Endothelial cell of umbilical vein (primary cell): ENCODE measurements at regions not wholly inside any gene's neighbourhood (a gene's known extent, or its start where the extent isn't known, plus 50 kb on each side); places are given as distances from the start of the nearest gene placed in this dataset.

ENCODE experiments used
- BruUV-seq: library from RNA; stranded (reverse); fragments of 400-500 nt; replicated peaks from 2 replicates; lab custom pipeline; 2021; lab: Mats Ljungman, UMichigan
- CTCF ChIA-PET: fragments of 300-600, 350-600 bp; sonication (Branson Sonifier 250); formaldehyde crosslinking; loops from one replicate; lab custom pipeline; 2021; ENCODE audit warnings: antibody characterized with exemption, inconsistent platforms; lab: Charles Lee
- POLR2A ChIA-PET: fragments of 300-600, 350-600 bp; sonication (Branson Sonifier 250); formaldehyde crosslinking; loops from one replicate; lab custom pipeline; 2021; ENCODE audit warnings: antibody characterized with exemption, inconsistent platforms; lab: Charles Lee
- DNase-seq: peaks from one replicate; pipeline ENCODE4 v3.0.0-alpha.2; 2011; ENCODE audit warnings: low read depth, low spot score
- FAIRE-seq: peaks from 2 replicates; lab custom pipeline; 2011; peaks lifted over from hg19 to GRCh38; lab: Jason Lieb, UNC
- H2AFZ ChIP-seq: 2 replicates; pipeline ENCODE4 v1.6.0; 2012; ENCODE audit warnings: low read depth, low read length, control low read depth, inconsistent platforms
- H3K27ac ChIP-seq: 2 replicates; pipeline ENCODE4 v1.5.1; 2011; ENCODE audit warnings: low read depth, mild to moderate bottlenecking, control low read depth, low read length, moderate library complexity; ENCODE audit not compliant: insufficient read depth
- H3K27me3 ChIP-seq, 2 experiments: 2 replicates each; pipeline versions ENCODE4 v1.6.0 to v1.6.1; 2011; ENCODE audit warnings: low read length in 2 of 2, mixed read lengths in 1 of 2; ENCODE audit not compliant: control insufficient read depth in 2 of 2, insufficient read depth in 2 of 2
- H3K36me3 ChIP-seq, 2 experiments: 2 replicates in 1 of 2; 3 replicates in 1 of 2; pipeline ENCODE4 v1.5.1; 2011; ENCODE audit warnings: low read length in 2 of 2, mild to moderate bottlenecking in 1 of 2, moderate library complexity in 1 of 2; ENCODE audit not compliant: control insufficient read depth in 2 of 2, insufficient read depth in 2 of 2; ENCODE audit errors: extremely low read depth in 1 of 2
- H3K4me1 ChIP-seq: 3 replicates; pipeline ENCODE4 v1.5.1; 2011; ENCODE audit warnings: mild to moderate bottlenecking, low read length; ENCODE audit not compliant: control insufficient read depth, insufficient read depth; ENCODE audit errors: extremely low read depth
- H3K4me2 ChIP-seq: 2 replicates; pipeline ENCODE4 v1.6.1; 2011; ENCODE audit warnings: low read length, control low read depth, mixed read lengths; ENCODE audit not compliant: insufficient read depth
- H3K4me3 ChIP-seq, 3 experiments: fragments of 200-600 bp in 1 of 3; sonication (generic), shearing (Covaris generic) in 1 of 3; replicated peaks in 1 of 3; 2 replicates each; pipeline ENCODE4 v1.5.1; 2011 to 2016; ENCODE audit warnings: control low read depth in 3 of 3, low read length in 3 of 3, mild to moderate bottlenecking in 2 of 3, inconsistent platforms in 1 of 3, low read depth in 1 of 3, moderate library complexity in 1 of 3; ENCODE audit not compliant: insufficient read depth in 1 of 3
- H3K79me2 ChIP-seq: 2 replicates; pipeline ENCODE4 v1.6.0; 2012; ENCODE audit warnings: low read length, inconsistent platforms; ENCODE audit not compliant: control insufficient read depth, insufficient read depth
- H3K9ac ChIP-seq: replicated peaks from 2 replicates; pipeline ENCODE3; 2011; ENCODE audit warnings: low read length, control low read depth; ENCODE audit not compliant: insufficient read depth; ENCODE audit errors: extremely low read depth
- H3K9me1 ChIP-seq: replicated peaks from 3 replicates; pipeline ENCODE4 v1.6.0; 2011; ENCODE audit warnings: mild to moderate bottlenecking, low read length; ENCODE audit not compliant: control insufficient read depth, insufficient read depth; ENCODE audit errors: extremely low read depth
- H3K9me3 ChIP-seq: replicated peaks from 2 replicates; pipeline ENCODE4 v1.5.1; 2012; ENCODE audit warnings: low read length, inconsistent platforms; ENCODE audit not compliant: control insufficient read depth, insufficient read depth
- H4K20me1 ChIP-seq: replicated peaks from 2 replicates; pipeline ENCODE3; 2011; ENCODE audit warnings: mild to moderate bottlenecking, low read length; ENCODE audit not compliant: control insufficient read depth, insufficient read depth; ENCODE audit errors: extremely low read depth
- CTCF ChIP-seq, 2 donors: IDR thresholded peaks; 1 replicate in 1 of 2; 2 replicates in 1 of 2; pipeline ENCODE4 v1.5.1; 2011; ENCODE audit warnings: low read length in 2 of 2, mild to moderate bottlenecking in 2 of 2, moderate library complexity in 2 of 2, control low read depth in 1 of 2, inconsistent platforms in 1 of 2, low read depth in 1 of 2; ENCODE audit not compliant: insufficient read depth in 1 of 2; ENCODE audit errors: extremely low read depth in 1 of 2
- EZH2 ChIP-seq: IDR thresholded peaks from 2 replicates; pipeline ENCODE4 v1.6.1; 2012; ENCODE audit warnings: borderline replicate concordance, low read depth, mild to moderate bottlenecking, moderate library complexity, low read length, inconsistent platforms; ENCODE audit not compliant: severe bottlenecking
- FOS ChIP-seq: IDR thresholded peaks from 2 replicates; pipeline ENCODE4 v1.6.1; 2011; ENCODE audit warnings: mild to moderate bottlenecking, low read length, moderate library complexity, borderline replicate concordance; ENCODE audit not compliant: insufficient read depth
- GATA2 ChIP-seq: IDR thresholded peaks from 2 replicates; pipeline ENCODE4 v1.7.0; 2011; ENCODE audit warnings: low read depth, mild to moderate bottlenecking, moderate library complexity, mixed read lengths, low read length; ENCODE audit not compliant: insufficient read length, insufficient read depth
- JUN ChIP-seq: IDR thresholded peaks from 2 replicates; pipeline ENCODE4 v1.6.1; 2011; ENCODE audit warnings: borderline replicate concordance, low read depth; ENCODE audit not compliant: insufficient read length, insufficient read depth
- MYC ChIP-seq: IDR thresholded peaks from one replicate; pipeline ENCODE4 v1.6.1; 2011; ENCODE audit warnings: mild to moderate bottlenecking, low read depth, low read length
- POLR2A ChIP-seq: IDR thresholded peaks from 2 replicates; pipeline ENCODE4 v1.6.1; 2012; ENCODE audit warnings: low read depth, mild to moderate bottlenecking, control low read depth, low read length
- POLR2AphosphoS5 ChIP-seq: IDR thresholded peaks from 2 replicates; pipeline ENCODE4 v1.6.1; 2012; ENCODE audit warnings: low read depth, mild to moderate bottlenecking, control low read depth, low read length, moderate library complexity; ENCODE audit not compliant: insufficient read depth
- dilution Hi-C: fragments of 300-500 bp; cut with MboI; formaldehyde crosslinking; loops from one replicate; pipeline ENCODE4 v1.15.0; 2019; ENCODE audit warnings: low sequenced_read_pairs; ENCODE audit not compliant: extremely low pct_ligation_motif_present
- intact Hi-C: fragments of 100-400 bp; cut with micrococcal nuclease; formaldehyde crosslinking; loops from one replicate; pipeline ENCODE4 v1.10.0; 2022
- TF ChIP-seq, protein P1 (sequence below): IDR thresholded peaks from 2 replicates; pipeline ENCODE4 v1.6.1; 2011; ENCODE audit not compliant: insufficient read depth, insufficient read length

GRCh38 chr15:79198461-79198860 is 84.1 kb upstream of the ANKRD34C start:
- CTCF ChIA-PET = interaction anchor here (1.2 to 3.2 kb wide), 2 partner anchors 14 to 170 kb away, joined by 4 to 14 read pairs; no protein-coding TSS in a partner anchor
- intact Hi-C loops = no loop called here
- H3K4me3 ChIP-seq = no peak overlapping the region
- H3K27me3 ChIP-seq = no peaks in the 10 kb centered on the region
- TF ChIP-seq FOS (no peak), MYC (no peak), POLR2AphosphoS5 (no peak), POLR2A (no peak), GATA2 (no peak), EZH2 (no peak), JUN (no peak)
- no peaks in the 10 kb centered on the region for H4K20me1 ChIP-seq
- no peak overlapping the region for H3K4me2 ChIP-seq
- H3K36me3 ChIP-seq = no peaks in the 10 kb centered on the region
- dilution Hi-C loops = no loop called here
- H3K9me3 ChIP-seq = no peaks in the 10 kb centered on the region
- FAIRE-seq = no peak
- POLR2A ChIA-PET = no interaction called here
- H2AFZ ChIP-seq = no peak overlapping the region
- no peaks in the 10 kb centered on the region for H3K4me1 ChIP-seq
- no peak overlapping the region for H3K9ac ChIP-seq
- BruUV-seq = no TSS peak
- H3K9me1 ChIP-seq = no peaks in the 10 kb centered on the region
- no peak overlapping the region for H3K27ac ChIP-seq
- DNase-seq = no peak
- no peaks in the 10 kb centered on the region for H3K79me2 ChIP-seq

- intact Hi-C loops (no loop called here), dilution Hi-C loops (no loop called here)
- TF ChIP-seq EZH2 (no peak), CTCF (IDR thresholded peaks at IDR 0.05; ENCODE audit: extremely low read depth in 1 of 2, insufficient read depth in 1 of 2, low read depth in 1 of 2, low read length in 2 of 2) (no peak), JUN (no peak), GATA2 (no peak), MYC (no peak), FOS (no peak), POLR2AphosphoS5 (no peak), POLR2A (no peak)
- TF ChIP-seq, protein P1, sequence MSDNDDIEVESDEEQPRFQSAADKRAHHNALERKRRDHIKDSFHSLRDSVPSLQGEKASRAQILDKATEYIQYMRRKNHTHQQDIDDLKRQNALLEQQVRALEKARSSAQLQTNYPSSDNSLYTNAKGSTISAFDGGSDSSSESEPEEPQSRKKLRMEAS = no peak
- no peaks in the 10 kb centered on the region for H3K9me1 ChIP-seq
- ChIA-PET CTCF (interaction anchor here (0.9 to 3.2 kb wide), 2 partner anchors 13 to 20 kb away, joined by 3 to 14 read pairs; no protein-coding TSS in a partner anchor), POLR2A (no interaction called here)
- H3K4me2 ChIP-seq = no peak overlapping the region
- H3K4me3 ChIP-seq = no peak overlapping the region
- no peaks in the 10 kb centered on the region for H4K20me1 ChIP-seq
- H3K9ac ChIP-seq = no peak overlapping the region
- H3K27ac ChIP-seq = no peak overlapping the region
- H3K9me3 ChIP-seq = no peaks in the 10 kb centered on the region
- H3K36me3 ChIP-seq = no peaks in the 10 kb centered on the region
- H2AFZ ChIP-seq = no peak overlapping the region
- DNase-seq (no peak), FAIRE-seq (no peak)
- H3K27me3 ChIP-seq = no peaks in the 10 kb centered on the region
- BruUV-seq = no TSS peak
- H3K79me2 ChIP-seq = no peaks in the 10 kb centered on the region
- H3K4me1 ChIP-seq = no peaks in the 10 kb centered on the region
Observed at GRCh38 chr15:79197285-79197684, 85.2 kb upstream of the ANKRD34C start.
